ENCODE measurements at regions not wholly inside any gene's neighbourhood (a gene's known extent, or its start where the extent isn't known, plus 50 kb on each side); places are given as distances from the start of the nearest gene placed in this dataset.

GRCh38 chr10:52486840-52487611 is 172.9 kb downstream of the DKK1 start:
- H3K4ac ChIP-seq (ENCODE audit: low read depth, low read length), result peak overlapping the region; percentile 87
- no peak overlapping the region for H2AK9ac ChIP-seq (replicated peaks; ENCODE audit: low read depth, low read length, poor library complexity)
- H3K27me3 ChIP-seq (ENCODE audit: control insufficient read depth, insufficient read depth, low read length), result no peaks in the 10 kb centered on the region
- H2BK15ac ChIP-seq (ENCODE audit: low read depth, low read length), result peak overlapping the region; percentile 64; the same call in 2 of the 3 replicates
- peak overlapping the region; percentile 2; the same call in 1 of the 2 replicates for H3K9ac ChIP-seq (ENCODE audit: low read depth, low read length)
- no peaks in the 10 kb centered on the region for H4K20me1 ChIP-seq (ENCODE audit: insufficient read depth, low read length)
- no TSS peak for BruUV-seq (replicated peaks)
- WGBS, 2 experiments (ENCODE audit: extremely low coverage in 2 of 2, insufficient read length in 1 of 2), result no CpG with 5 or more reads among the region's 1 CpG
- in situ Hi-C loops (cut with MboI; ENCODE audit: low sequenced_read_pairs), result loop anchor here (5.0 kb wide), 1 partner anchor 175 kb away; the partner anchor contains the start of gene DKK1
- intact Hi-C loops (cut with micrococcal nuclease), result loop anchor here (5.0 kb wide), 2 partner anchors 35 to 240 kb away; no protein-coding TSS in a partner anchor
- no peaks in the 10 kb centered on the region for H3K9me1 ChIP-seq (ENCODE audit: insufficient read depth, low read length)
- peak overlapping the region; percentile 81 for H3K4me2 ChIP-seq (ENCODE audit: low read depth, low read length)
- H3K56ac ChIP-seq (ENCODE audit: extremely low read depth, insufficient read depth, low read length), result peak overlapping the region; percentile 70
- ATAC-seq (ENCODE audit: low read depth), result peak; percentile 78
- ChIA-PET POLR2A (ENCODE audit: unreplicated experiment) (interaction anchor here (3.3 kb wide), 1 partner anchor 173 kb away, joined by 9 read pairs; the partner anchor contains the start of gene DKK1), CTCF (interaction anchor here (0.7 to 6.8 kb wide), 6 partner anchors 62 to 178 kb away, joined by 3 to 48 read pairs (median 10); partner anchors contain the start of gene DKK1)
- peak overlapping the region; percentile 65 for H3K14ac ChIP-seq (replicated peaks; ENCODE audit: low read depth, low read length)
- dilution Hi-C loops (cut with HindIII; ENCODE audit: low sequenced_read_pairs, unreplicated experiment), result no loop called here
- no peak overlapping the region for H3K4me3 ChIP-seq (ENCODE audit: insufficient read depth, low read depth, low read length)
- peak overlapping the region; percentile 98 for H2BK20ac ChIP-seq (ENCODE audit: low read depth, low read length)
- DNase-seq, result peak; percentile 92
- H3K79me1 ChIP-seq (ENCODE audit: low read depth in 1 of 2, low read length in 2 of 2), result peaks cover 0 to 7% of the 10 kb centered on the region in 2 experiments; a peak in 2 of 4 replicates
- H4K91ac ChIP-seq (ENCODE audit: insufficient read depth, low read depth, low read length), result peak overlapping the region; percentile 63
- peak overlapping the region; percentile 80 for H3K23ac ChIP-seq (ENCODE audit: low read depth, low read length)
- H4K5ac ChIP-seq (ENCODE audit: low read depth, low read length), result peak overlapping the region; percentile 89
- H4K8ac ChIP-seq (ENCODE audit: low read depth in 2 of 2, low read length in 2 of 2), result peak overlapping the region; percentile 70 to 86
- peak overlapping the region; percentile 97 for H2BK5ac ChIP-seq (ENCODE audit: low read depth, low read length, poor library complexity, severe bottlenecking)
- TF ChIP-seq BHLHE40 (IDR thresholded peaks at IDR 0.05; ENCODE audit: low read depth, low read length) (peak; percentile 90), USF2 (IDR thresholded peaks at IDR 0.05; ENCODE audit: low read depth, low read length) (peak; percentile 66), CEBPB (IDR thresholded peaks at IDR 0.05; ENCODE audit: low read depth, low read length) (peak; percentile 68), FOS (IDR thresholded peaks at IDR 0.05; ENCODE audit: low read depth, low read length) (no peak), NFE2L2 (IDR thresholded peaks at IDR 0.05; ENCODE audit: low read depth, low read length) (no peak)
- H2AFZ ChIP-seq (replicated peaks; ENCODE audit: low read length, poor library complexity), result no peak overlapping the region
- H3K18ac ChIP-seq (ENCODE audit: low read depth, low read length), result peak overlapping the region; percentile 96
- peaks cover 10% of the 10 kb centered on the region for H3K4me1 ChIP-seq (ENCODE audit: control insufficient read depth, insufficient read depth, low read length)
- H3K9me3 ChIP-seq (ENCODE audit: control insufficient read depth, insufficient read depth, low read length), result no peaks in the 10 kb centered on the region
- H3K36me3 ChIP-seq (ENCODE audit: control insufficient read depth, insufficient read depth, low read length), result no peaks in the 10 kb centered on the region
- H3K27ac ChIP-seq (ENCODE audit: insufficient read depth, low read length), result peak overlapping the region; percentile 49
- peak overlapping the region; percentile 97 for H2AK5ac ChIP-seq (ENCODE audit: low read depth, low read length)
- H2BK120ac ChIP-seq (ENCODE audit: low read depth, low read length), result peak overlapping the region; percentile 90

Measured in IMR-90 (cell line).